SK-N-SH (cell line): ENCODE measurements at regions not wholly inside any gene's neighbourhood (a gene's known extent, or its start where the extent isn't known, plus 50 kb on each side); places are given as distances from the start of the nearest gene placed in this dataset.

Source experiments
- CTCF ChIA-PET: fragments of 300-600, 350-600 bp; formaldehyde crosslinking; extraction: SDS; loops from one replicate; lab custom pipeline; 2021; lab: Yijun Ruan, JAX
- POLR2A ChIA-PET: fragments of 350-600 bp; sonication (Branson Sonifier 250); formaldehyde crosslinking; extraction: SDS; loops from one replicate; lab custom pipeline; 2020; ENCODE audit warnings: antibody characterized with exemption, inconsistent platforms; lab: Yijun Ruan, JAX
- DNase-seq: peaks from one replicate; pipeline ENCODE4 v3.0.0; 2012
- H2AFZ ChIP-seq: fragments of 200-600 bp; sonication (generic); 2 replicates; pipeline ENCODE4 v1.8.1; 2016; ENCODE audit warnings: antibody characterized with exemption, mild to moderate bottlenecking, low read depth
- H3F3A ChIP-seq: fragments of 200-600 bp; sonication (generic); replicated peaks from 2 replicates; pipeline ENCODE3; 2016; ENCODE audit warnings: antibody characterized with exemption, mild to moderate bottlenecking; ENCODE audit not compliant: insufficient read depth
- H3K27ac ChIP-seq, 2 experiments: fragments of 200-500 bp in 1 of 2; fragments of 200-600 bp in 1 of 2; sonication (Bioruptor generic) in 1 of 2; sonication (generic), shearing (Covaris generic) in 1 of 2; 2 replicates each; pipeline versions ENCODE4 v1.5.1 to v1.6.1; 2014 to 2016; ENCODE audit warnings: low read depth in 2 of 2, inconsistent platforms in 1 of 2, low read length in 1 of 2, mild to moderate bottlenecking in 1 of 2, mixed read lengths in 1 of 2
- H3K27me3 ChIP-seq: fragments of 200-600 bp; sonication (generic), shearing (Covaris generic); 2 replicates; pipeline ENCODE4 v1.6.1; 2016; ENCODE audit warnings: mixed run types; ENCODE audit not compliant: insufficient read depth
- H3K36me3 ChIP-seq, 2 experiments: fragments of 200-500 bp in 1 of 2; fragments of 200-600 bp in 1 of 2; sonication (Bioruptor generic) in 1 of 2; sonication (generic) in 1 of 2; replicated peaks in 1 of 2; 2 replicates each; pipeline versions ENCODE3 to v1.5.1; 2014 to 2016; ENCODE audit warnings: low read length in 1 of 2, mild to moderate bottlenecking in 1 of 2; ENCODE audit not compliant: insufficient read depth in 2 of 2, control insufficient read depth in 1 of 2
- H3K4me1 ChIP-seq, 2 experiments: fragments of 200-500 bp in 1 of 2; fragments of 200-600 bp in 1 of 2; sonication (Bioruptor generic) in 1 of 2; sonication (generic), shearing (Covaris generic) in 1 of 2; 2 replicates each; pipeline versions ENCODE4 v1.5.1 to v1.6.1; 2014 to 2016; ENCODE audit warnings: low read depth in 1 of 2, low read length in 1 of 2, mixed run types in 1 of 2; ENCODE audit not compliant: insufficient read depth in 2 of 2, control insufficient read depth in 1 of 2
- H3K4me2 ChIP-seq: fragments of 200-600 bp; sonication (generic), shearing (Covaris generic); 2 replicates; pipeline ENCODE4 v1.6.1; 2017; ENCODE audit warnings: mixed run types
- H3K4me3 ChIP-seq, 2 experiments: fragments of 200-500 bp in 1 of 2; fragments of 200-600 bp in 1 of 2; sonication (Bioruptor generic) in 1 of 2; sonication (generic), shearing (Covaris generic) in 1 of 2; 2 replicates each; pipeline versions ENCODE4 v1.5.1 to v1.8.1; 2014 to 2016; ENCODE audit warnings: low read depth in 2 of 2, inconsistent platforms in 1 of 2, low read length in 1 of 2, mild to moderate bottlenecking in 1 of 2, mixed read lengths in 1 of 2, moderate library complexity in 1 of 2
- H3K79me2 ChIP-seq: fragments of 200-600 bp; sonication (generic); 2 replicates; pipeline ENCODE4 v1.8.1; 2017; ENCODE audit warnings: mild to moderate bottlenecking; ENCODE audit not compliant: insufficient read depth
- H3K9ac ChIP-seq: fragments of 200-600 bp; sonication (generic); 2 replicates; pipeline ENCODE4 v1.6.1; 2017; ENCODE audit warnings: mixed run types
- H3K9me2 ChIP-seq: fragments of 200-600 bp; sonication (generic); 2 replicates; pipeline ENCODE4 v1.6.1; 2017; ENCODE audit warnings: mixed run types
- H3K9me3 ChIP-seq: fragments of 200-600 bp; sonication (generic); 2 replicates; pipeline ENCODE4 v1.6.1; 2017; ENCODE audit warnings: mixed run types, mild to moderate bottlenecking, moderate library complexity
- H4K20me1 ChIP-seq: fragments of 200-600 bp; sonication (generic); 2 replicates; pipeline ENCODE4 v1.6.1; 2017; ENCODE audit warnings: mild to moderate bottlenecking, mixed run types; ENCODE audit not compliant: insufficient read depth
- CHD2 ChIP-seq: fragments of 150-350 bp; IDR thresholded peaks from 2 replicates; pipeline ENCODE4 v1.6.1; 2018; ENCODE audit warnings: low read length; ENCODE audit not compliant: partially characterized antibody
- EP300 ChIP-seq, 2 experiments: IDR thresholded peaks; 2 replicates each; pipeline versions ENCODE4 v1.4.0 to v1.6.1; 2012; ENCODE audit warnings: borderline replicate concordance in 1 of 2, low read depth in 1 of 2, low read length in 1 of 2
- EZH2phosphoT487 ChIP-seq: fragments of 200-600 bp; sonication (generic); IDR thresholded peaks from 2 replicates; pipeline ENCODE4 v1.6.1; 2017; ENCODE audit warnings: low read depth, mixed run types, mild to moderate bottlenecking, antibody characterized with exemption, moderate library complexity, borderline replicate concordance
- FOSL2 ChIP-seq: IDR thresholded peaks from 2 replicates; pipeline ENCODE4 v1.4.0; 2012; ENCODE audit warnings: low read depth, mild to moderate bottlenecking, moderate library complexity, borderline replicate concordance
- FOXJ3 ChIP-seq: sonication (generic); formaldehyde crosslinking; IDR thresholded peaks from 2 replicates; pipeline ENCODE4 v1.5.1; 2020; ENCODE audit warnings: mild to moderate bottlenecking, missing genetic modification reagents
- GABPA ChIP-seq: IDR thresholded peaks from 2 replicates; pipeline ENCODE4 v1.4.0; 2012; ENCODE audit warnings: low read depth, mild to moderate bottlenecking
- MXI1 ChIP-seq: IDR thresholded peaks from 2 replicates; pipeline ENCODE4 v1.6.1; 2012; ENCODE audit warnings: mild to moderate bottlenecking, low read depth, low read length, improper control_type of control experiment
- NRF1 ChIP-seq: IDR thresholded peaks from 2 replicates; pipeline ENCODE4 v1.6.1; 2012; ENCODE audit warnings: low read depth, mild to moderate bottlenecking, low read length
- POLR2AphosphoS5 ChIP-seq: IDR thresholded peaks from 2 replicates; pipeline ENCODE4 v1.6.1; 2012; ENCODE audit warnings: low read depth, low read length
- RAD21 ChIP-seq: IDR thresholded peaks from 2 replicates; pipeline ENCODE4 v1.6.1; 2012; ENCODE audit warnings: mild to moderate bottlenecking, low read length
- RFX5 ChIP-seq: IDR thresholded peaks from 2 replicates; pipeline ENCODE4 v1.6.1; 2012; ENCODE audit warnings: mild to moderate bottlenecking, improper control_type of control experiment, low read length
- SMC3 ChIP-seq: IDR thresholded peaks from 2 replicates; pipeline ENCODE4 v1.6.1; 2012; ENCODE audit warnings: low read depth, low read length, improper control_type of control experiment
- TAF1 ChIP-seq: IDR thresholded peaks from 2 replicates; pipeline ENCODE4 v1.6.1; 2012; ENCODE audit warnings: low read depth, mild to moderate bottlenecking, low read length, moderate library complexity, borderline replicate concordance
- YY1 ChIP-seq: IDR thresholded peaks from 2 replicates; pipeline ENCODE4 v1.4.0; 2012; ENCODE audit warnings: low read depth, mild to moderate bottlenecking
- WGBS: methylation state at CpG from one replicate; pipeline ENCODE4 v1.1.6; 2017; ENCODE audit warnings: low lambda C conversion rate; 5-methylcytosine and 5-hydroxymethylcytosine counted together
- TF ChIP-seq, protein P1 (sequence below): IDR thresholded peaks from 2 replicates; pipeline ENCODE4 v1.4.0; 2012; ENCODE audit warnings: low read depth, borderline replicate concordance
- TF ChIP-seq, protein P2 (sequence below): IDR thresholded peaks from 2 replicates; pipeline ENCODE4 v1.4.0; 2012; ENCODE audit warnings: low read depth
- TF ChIP-seq, protein P3 (sequence below): IDR thresholded peaks from 2 replicates; pipeline ENCODE4 v1.4.0; 2012; ENCODE audit warnings: low read depth, borderline replicate concordance
- TF ChIP-seq, protein P4 (sequence below): fragments of 150-350 bp; IDR thresholded peaks from 2 replicates; pipeline ENCODE4 v1.6.1; 2017; ENCODE audit warnings: antibody characterized with exemption, low read length, low read depth, borderline replicate concordance

DNA sequence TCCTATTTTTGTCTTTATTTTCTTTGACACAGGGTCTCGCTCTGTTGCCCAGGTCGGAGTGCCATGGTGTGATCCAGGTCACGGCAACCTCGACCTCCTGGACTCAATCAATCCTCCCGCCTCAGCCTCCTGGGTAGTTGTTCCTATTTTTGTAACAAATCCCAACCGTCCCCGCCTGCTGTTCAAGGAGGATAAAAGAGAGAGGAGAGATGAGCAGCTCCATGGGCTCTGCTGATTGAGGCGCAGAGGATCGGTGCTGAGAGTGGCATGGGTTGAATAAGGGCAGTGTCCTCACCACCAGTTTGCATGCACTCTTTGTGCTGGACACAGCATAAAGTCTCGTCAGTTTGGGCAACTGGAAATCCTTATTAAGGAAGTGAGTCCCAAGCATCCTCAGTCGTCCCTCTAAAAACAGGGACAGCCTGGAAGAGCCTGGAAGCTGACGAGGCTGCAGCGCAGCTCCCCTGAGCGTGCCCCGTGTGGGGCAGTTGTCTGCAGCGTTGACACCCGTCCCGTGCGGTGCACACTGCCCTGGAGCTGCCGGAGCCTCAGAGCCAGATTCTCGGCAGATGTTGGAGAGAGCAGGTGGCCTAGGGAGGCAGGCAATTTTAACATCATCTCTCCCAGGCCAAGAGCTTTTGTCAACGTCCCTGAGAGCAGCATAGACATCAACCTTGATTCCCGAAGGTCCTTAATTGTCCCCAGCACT, 404.2 kb upstream of the RNF32 start:
- CTCF ChIA-PET: no interaction called here
- Histone ChIP-seq H3K79me2 (no peaks in the 10 kb centered on the region), H2AFZ (no peak overlapping the region), H3K36me3 (no peaks in the 10 kb centered on the region), H3K4me3 (no peak overlapping the region), H3K9me3 (no peaks in the 10 kb centered on the region), H3K4me2 (no peak overlapping the region), H3K27ac (no peak overlapping the region), H3K9me2 (no peaks in the 10 kb centered on the region), H3K4me1 (no peaks in the 10 kb centered on the region), H3K27me3 (peaks cover 57% of the 10 kb centered on the region), H4K20me1 (no peaks in the 10 kb centered on the region), H3F3A (no peaks in the 10 kb centered on the region), H3K9ac (no peak overlapping the region)
- 4% methylated on average over 21 of the region's 23 CpGs for WGBS
- DNase-seq: no peak
- POLR2A ChIA-PET: no interaction called here
- TF ChIP-seq EZH2phosphoT487 (no peak), TAF1 (no peak), RAD21 (no peak), FOXJ3 (no peak), SMC3 (no peak), POLR2AphosphoS5 (no peak), MXI1 (no peak), NRF1 (no peak), YY1 (no peak)
- TF ChIP-seq, protein P1, sequence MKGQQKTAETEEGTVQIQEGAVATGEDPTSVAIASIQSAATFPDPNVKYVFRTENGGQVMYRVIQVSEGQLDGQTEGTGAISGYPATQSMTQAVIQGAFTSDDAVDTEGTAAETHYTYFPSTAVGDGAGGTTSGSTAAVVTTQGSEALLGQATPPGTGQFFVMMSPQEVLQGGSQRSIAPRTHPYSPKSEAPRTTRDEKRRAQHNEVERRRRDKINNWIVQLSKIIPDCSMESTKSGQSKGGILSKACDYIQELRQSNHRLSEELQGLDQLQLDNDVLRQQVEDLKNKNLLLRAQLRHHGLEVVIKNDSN: no peak
- TF ChIP-seq, protein P2, sequence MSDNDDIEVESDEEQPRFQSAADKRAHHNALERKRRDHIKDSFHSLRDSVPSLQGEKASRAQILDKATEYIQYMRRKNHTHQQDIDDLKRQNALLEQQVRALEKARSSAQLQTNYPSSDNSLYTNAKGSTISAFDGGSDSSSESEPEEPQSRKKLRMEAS: no peak
- TF ChIP-seq, protein P3, sequence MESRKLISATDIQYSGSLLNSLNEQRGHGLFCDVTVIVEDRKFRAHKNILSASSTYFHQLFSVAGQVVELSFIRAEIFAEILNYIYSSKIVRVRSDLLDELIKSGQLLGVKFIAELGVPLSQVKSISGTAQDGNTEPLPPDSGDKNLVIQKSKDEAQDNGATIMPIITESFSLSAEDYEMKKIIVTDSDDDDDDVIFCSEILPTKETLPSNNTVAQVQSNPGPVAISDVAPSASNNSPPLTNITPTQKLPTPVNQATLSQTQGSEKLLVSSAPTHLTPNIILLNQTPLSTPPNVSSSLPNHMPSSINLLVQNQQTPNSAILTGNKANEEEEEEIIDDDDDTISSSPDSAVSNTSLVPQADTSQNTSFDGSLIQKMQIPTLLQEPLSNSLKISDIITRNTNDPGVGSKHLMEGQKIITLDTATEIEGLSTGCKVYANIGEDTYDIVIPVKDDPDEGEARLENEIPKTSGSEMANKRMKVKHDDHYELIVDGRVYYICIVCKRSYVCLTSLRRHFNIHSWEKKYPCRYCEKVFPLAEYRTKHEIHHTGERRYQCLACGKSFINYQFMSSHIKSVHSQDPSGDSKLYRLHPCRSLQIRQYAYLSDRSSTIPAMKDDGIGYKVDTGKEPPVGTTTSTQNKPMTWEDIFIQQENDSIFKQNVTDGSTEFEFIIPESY: no peak

DNA sequence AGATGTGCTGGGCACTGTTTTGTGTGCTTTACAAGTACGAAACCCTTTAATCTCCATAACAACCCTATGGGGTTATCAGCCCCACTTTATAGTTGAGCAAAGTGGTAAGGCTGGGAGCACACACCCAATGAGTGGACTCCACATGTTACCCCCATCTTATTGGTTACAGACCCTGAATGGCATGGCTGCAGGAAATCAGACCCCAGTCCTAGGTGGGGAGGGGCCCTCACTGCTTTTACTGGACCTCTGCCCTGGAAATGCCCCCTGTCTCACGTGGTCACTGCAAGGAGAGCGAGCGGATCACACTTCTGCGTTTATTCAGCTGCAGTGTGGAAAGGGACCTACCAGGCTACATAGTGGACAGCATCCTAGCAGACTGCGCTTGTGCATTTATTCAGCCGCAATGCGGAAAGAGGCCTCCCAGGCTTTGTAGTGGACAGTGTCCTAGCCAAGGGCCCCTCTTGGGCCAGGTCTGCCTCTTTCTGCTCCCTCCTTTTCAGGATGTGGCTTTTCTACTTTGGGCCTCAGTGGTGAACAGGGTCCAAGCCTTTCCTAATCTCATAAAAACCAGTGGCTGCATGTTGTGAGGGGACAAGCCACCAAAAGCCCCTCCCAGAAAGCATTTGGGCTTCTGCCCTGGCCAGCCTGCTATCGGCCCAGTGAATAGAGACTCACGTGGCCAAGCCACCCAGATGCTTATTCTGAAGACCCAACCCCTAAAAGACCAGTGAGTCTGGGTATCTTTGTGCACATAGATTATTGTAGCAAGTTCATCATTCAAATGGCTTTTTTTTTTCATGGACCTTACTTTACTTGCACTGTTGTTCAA, 405.7 kb upstream of the RNF32 start:
- no peaks in the 10 kb centered on the region for H3K9me3 ChIP-seq
- H2AFZ ChIP-seq: no peak overlapping the region
- peaks cover 57% of the 10 kb centered on the region for H3K27me3 ChIP-seq
- H3K27ac ChIP-seq: no peak overlapping the region
- no peaks in the 10 kb centered on the region for H3K79me2 ChIP-seq
- DNase-seq: no peak
- WGBS: 22% methylated on average over 10 of the region's 10 CpGs
- H3K4me3 ChIP-seq: no peak overlapping the region
- H3K9ac ChIP-seq: no peak overlapping the region
- no peaks in the 10 kb centered on the region for H3K4me1 ChIP-seq
- no peaks in the 10 kb centered on the region for H4K20me1 ChIP-seq
- TF ChIP-seq EP300 (IDR thresholded peaks at IDR 0.05; ENCODE audit: borderline replicate concordance in 1 of 2, low read depth in 1 of 2, low read length in 1 of 2) (no peak), SMC3 (no peak), TAF1 (no peak), FOSL2 (no peak), GABPA (no peak), POLR2AphosphoS5 (no peak), CHD2 (no peak), RFX5 (no peak)
- TF ChIP-seq, protein P2: no peak
- TF ChIP-seq, protein P4, sequence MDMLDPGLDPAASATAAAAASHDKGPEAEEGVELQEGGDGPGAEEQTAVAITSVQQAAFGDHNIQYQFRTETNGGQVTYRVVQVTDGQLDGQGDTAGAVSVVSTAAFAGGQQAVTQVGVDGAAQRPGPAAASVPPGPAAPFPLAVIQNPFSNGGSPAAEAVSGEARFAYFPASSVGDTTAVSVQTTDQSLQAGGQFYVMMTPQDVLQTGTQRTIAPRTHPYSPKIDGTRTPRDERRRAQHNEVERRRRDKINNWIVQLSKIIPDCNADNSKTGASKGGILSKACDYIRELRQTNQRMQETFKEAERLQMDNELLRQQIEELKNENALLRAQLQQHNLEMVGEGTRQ: no peak
- TF ChIP-seq, protein P1: no peak
- no peak overlapping the region for H3K4me2 ChIP-seq
- POLR2A ChIA-PET: no interaction called here
- no peaks in the 10 kb centered on the region for H3K9me2 ChIP-seq
- CTCF ChIA-PET: no interaction called here
- H3K36me3 ChIP-seq: no peaks in the 10 kb centered on the region
- H3F3A ChIP-seq: no peaks in the 10 kb centered on the region
